ENCODE measurements at regions not wholly inside any gene's neighbourhood (a gene's known extent, or its start where the extent isn't known, plus 50 kb on each side); places are given as distances from the start of the nearest gene placed in this dataset.

DNA sequence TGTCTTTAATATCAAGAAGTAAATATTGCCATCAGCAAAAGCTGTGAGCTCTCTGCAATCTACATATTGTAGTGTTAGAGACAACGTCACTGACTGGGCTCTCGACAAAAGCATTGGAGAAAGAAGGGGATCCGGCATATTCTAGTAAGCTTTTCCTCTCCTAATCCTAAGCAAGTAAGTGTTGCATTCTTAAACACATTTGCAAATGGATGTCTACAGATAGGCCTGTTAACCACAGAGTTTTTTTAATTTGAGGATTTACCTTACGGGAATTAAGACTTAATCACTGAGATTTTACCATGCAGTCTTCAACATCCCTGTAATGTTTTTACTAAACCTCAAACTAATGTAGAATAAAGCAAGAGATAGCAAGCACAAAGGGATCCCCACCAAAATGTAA is 426.5 kb upstream of the CAMK1G start:
- H3K9ac ChIP-seq (ENCODE audit: low read length): no peak overlapping the region
- TF ChIP-seq EZH2 (optimal IDR thresholded peaks at IDR 0.05; ENCODE audit: low read depth, low read length) (no peak), EZH2phosphoT487 (IDR thresholded peaks at IDR 0.05; ENCODE audit: low read length) (no peak)
- TF ChIP-seq, protein P1, sequence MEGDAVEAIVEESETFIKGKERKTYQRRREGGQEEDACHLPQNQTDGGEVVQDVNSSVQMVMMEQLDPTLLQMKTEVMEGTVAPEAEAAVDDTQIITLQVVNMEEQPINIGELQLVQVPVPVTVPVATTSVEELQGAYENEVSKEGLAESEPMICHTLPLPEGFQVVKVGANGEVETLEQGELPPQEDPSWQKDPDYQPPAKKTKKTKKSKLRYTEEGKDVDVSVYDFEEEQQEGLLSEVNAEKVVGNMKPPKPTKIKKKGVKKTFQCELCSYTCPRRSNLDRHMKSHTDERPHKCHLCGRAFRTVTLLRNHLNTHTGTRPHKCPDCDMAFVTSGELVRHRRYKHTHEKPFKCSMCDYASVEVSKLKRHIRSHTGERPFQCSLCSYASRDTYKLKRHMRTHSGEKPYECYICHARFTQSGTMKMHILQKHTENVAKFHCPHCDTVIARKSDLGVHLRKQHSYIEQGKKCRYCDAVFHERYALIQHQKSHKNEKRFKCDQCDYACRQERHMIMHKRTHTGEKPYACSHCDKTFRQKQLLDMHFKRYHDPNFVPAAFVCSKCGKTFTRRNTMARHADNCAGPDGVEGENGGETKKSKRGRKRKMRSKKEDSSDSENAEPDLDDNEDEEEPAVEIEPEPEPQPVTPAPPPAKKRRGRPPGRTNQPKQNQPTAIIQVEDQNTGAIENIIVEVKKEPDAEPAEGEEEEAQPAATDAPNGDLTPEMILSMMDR (IDR thresholded peaks at IDR 0.05; ENCODE audit: low read length): no peak
- no peaks in the 10 kb centered on the region for H3K27me3 ChIP-seq (replicated peaks; ENCODE audit: insufficient read depth, low read length)
- H3K79me2 ChIP-seq (ENCODE audit: low read length): no peaks in the 10 kb centered on the region
- no peaks in the 10 kb centered on the region for H3K4me1 ChIP-seq (ENCODE audit: low read length)
- no peak for DNase-seq
- no peak overlapping the region for H3K4me2 ChIP-seq (ENCODE audit: low read depth, low read length)
- no peaks in the 10 kb centered on the region for H3F3A ChIP-seq (ENCODE audit: insufficient read depth, low read length)
- H4K20me1 ChIP-seq (ENCODE audit: insufficient read depth, low read length): no peaks in the 10 kb centered on the region
- no peak overlapping the region for H2AFZ ChIP-seq (ENCODE audit: low read length)
- H3K36me3 ChIP-seq (replicated peaks; ENCODE audit: insufficient read depth, low read length): no peaks in the 10 kb centered on the region
- H3K9me3 ChIP-seq (replicated peaks; ENCODE audit: insufficient read depth, low read length): no peaks in the 10 kb centered on the region
- no peak overlapping the region for H3K4me3 ChIP-seq (ENCODE audit: low read length)
- H3K9me2 ChIP-seq (replicated peaks; ENCODE audit: insufficient read depth, low read length): no peaks in the 10 kb centered on the region
- H3K27ac ChIP-seq (ENCODE audit: low read length): no peak overlapping the region

DNA sequence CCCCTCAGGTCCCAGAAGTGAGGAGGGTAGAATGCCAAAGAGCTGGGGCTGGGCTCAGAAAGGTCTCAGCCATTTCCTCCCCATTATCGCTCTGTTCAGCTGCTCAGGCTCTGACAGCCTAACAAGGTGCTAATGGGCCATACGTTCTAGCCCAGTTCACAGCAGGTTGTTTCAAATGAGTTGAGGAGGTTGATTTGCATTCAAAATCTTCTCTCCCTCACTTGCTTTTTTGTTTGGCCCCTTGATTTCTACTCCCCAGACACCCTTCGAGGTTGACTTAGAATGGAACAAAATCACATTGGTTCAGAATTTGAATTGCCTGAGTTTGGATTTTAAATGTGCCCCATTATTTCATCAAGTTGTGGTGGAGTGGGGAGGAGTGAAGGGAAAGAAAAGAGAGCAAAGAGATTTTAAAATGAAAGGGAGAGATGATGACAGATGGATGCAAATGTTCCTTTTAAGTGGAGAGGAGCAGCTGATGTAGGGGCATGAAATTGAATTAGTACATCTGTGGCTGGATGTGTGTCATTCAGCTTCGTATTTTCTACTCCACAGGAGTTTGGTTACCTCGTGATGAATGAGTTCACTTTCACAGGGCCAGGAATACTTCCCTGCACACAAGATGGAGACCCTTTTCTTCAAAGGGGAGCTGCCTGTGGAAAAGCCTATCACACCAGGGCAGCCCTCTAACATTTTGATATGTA is 425.8 kb upstream of the CAMK1G start:
- Histone ChIP-seq H3K36me3 (replicated peaks; ENCODE audit: insufficient read depth, low read length) (no peaks in the 10 kb centered on the region), H3F3A (ENCODE audit: insufficient read depth, low read length) (no peaks in the 10 kb centered on the region), H3K9me2 (replicated peaks; ENCODE audit: insufficient read depth, low read length) (no peaks in the 10 kb centered on the region), H3K27ac (ENCODE audit: low read length) (no peak overlapping the region), H3K4me3 (ENCODE audit: low read length) (no peak overlapping the region), H3K9me3 (replicated peaks; ENCODE audit: insufficient read depth, low read length) (no peaks in the 10 kb centered on the region), H3K9ac (ENCODE audit: low read length) (no peak overlapping the region), H3K4me2 (ENCODE audit: low read depth, low read length) (no peak overlapping the region), H3K79me2 (ENCODE audit: low read length) (no peaks in the 10 kb centered on the region), H3K27me3 (replicated peaks; ENCODE audit: insufficient read depth, low read length) (no peaks in the 10 kb centered on the region), H4K20me1 (ENCODE audit: insufficient read depth, low read length) (no peaks in the 10 kb centered on the region), H3K4me1 (ENCODE audit: low read length) (no peaks in the 10 kb centered on the region), H2AFZ (ENCODE audit: low read length) (no peak overlapping the region)
- DNase-seq: no peak
- TF ChIP-seq, protein P1 (IDR thresholded peaks at IDR 0.05; ENCODE audit: low read length): no peak
- no peak for TF ChIP-seq EZH2 (optimal IDR thresholded peaks at IDR 0.05; ENCODE audit: low read depth, low read length)
- no peak for TF ChIP-seq EZH2phosphoT487 (IDR thresholded peaks at IDR 0.05; ENCODE audit: low read length)

GRCh38 chr1:209158851-209159250 is 424.7 kb upstream of the CAMK1G start:
- no peak for DNase-seq
- no peaks in the 10 kb centered on the region for H3K36me3 ChIP-seq (replicated peaks; ENCODE audit: insufficient read depth, low read length)
- no peak overlapping the region for H2AFZ ChIP-seq (ENCODE audit: low read length)
- H3K9ac ChIP-seq (ENCODE audit: low read length): no peak overlapping the region
- no peaks in the 10 kb centered on the region for H4K20me1 ChIP-seq (ENCODE audit: insufficient read depth, low read length)
- H3K4me1 ChIP-seq (ENCODE audit: low read length): no peaks in the 10 kb centered on the region
- H3K4me3 ChIP-seq (ENCODE audit: low read length): no peak overlapping the region
- no peaks in the 10 kb centered on the region for H3K27me3 ChIP-seq (replicated peaks; ENCODE audit: insufficient read depth, low read length)
- H3K9me3 ChIP-seq (replicated peaks; ENCODE audit: insufficient read depth, low read length): no peaks in the 10 kb centered on the region
- TF ChIP-seq EZH2phosphoT487 (IDR thresholded peaks at IDR 0.05; ENCODE audit: low read length) (no peak), EZH2 (optimal IDR thresholded peaks at IDR 0.05; ENCODE audit: low read depth, low read length) (no peak)
- TF ChIP-seq, protein P1 (IDR thresholded peaks at IDR 0.05; ENCODE audit: low read length): no peak
- H3K9me2 ChIP-seq (replicated peaks; ENCODE audit: insufficient read depth, low read length): no peaks in the 10 kb centered on the region
- no peaks in the 10 kb centered on the region for H3F3A ChIP-seq (ENCODE audit: insufficient read depth, low read length)
- H3K79me2 ChIP-seq (ENCODE audit: low read length): no peaks in the 10 kb centered on the region
- no peak overlapping the region for H3K27ac ChIP-seq (ENCODE audit: low read length)
- H3K4me2 ChIP-seq (ENCODE audit: low read depth, low read length): no peak overlapping the region

Data from MM.1S (cell line).